Activated CD8-positive, alpha-beta T cell treated with anti-CD3 and anti-CD28 coated beads for 36 hours (primary cell): ENCODE measurements at regions not wholly inside any gene's neighbourhood (a gene's known extent, or its start where the extent isn't known, plus 50 kb on each side); places are given as distances from the start of the nearest gene placed in this dataset.
"Not testable (repeated sequence)": the region's sequence is repeated elsewhere in the genome, so short reads cannot be mapped to it uniquely, and the experiment has no call there.

ENCODE experiments used
- ATAC-seq: fragments of 200-7000 bp; cut with Tn5 transposase; one replicate; pipeline ENCODE4 v1.10.0; 2021; ENCODE audit warnings: mild to moderate bottlenecking, moderate library complexity
- CTCF ChIA-PET: fragments of 350-600 bp; sonication (Branson Sonifier 250); formaldehyde crosslinking; loops from one replicate; lab custom pipeline; 2021; ENCODE audit warnings: antibody characterized with exemption; lab: Charles Lee
- POLR2A ChIA-PET: fragments of 350-600 bp; sonication (Branson Sonifier 250); formaldehyde crosslinking; loops from one replicate; lab custom pipeline; 2021; ENCODE audit warnings: antibody characterized with exemption; lab: Charles Lee
- DNase-seq: peaks from one replicate; pipeline ENCODE4 v3.0.0-alpha.2; 2020
- H3K27ac Mint-ChIP-seq: one replicate; pipeline ENCODE4 v1.8.0; 2021; ENCODE audit warnings: mild to moderate bottlenecking, mixed read lengths
- H3K27me3 Mint-ChIP-seq: one replicate; pipeline ENCODE4 v1.8.0; 2021; ENCODE audit warnings: mixed read lengths
- H3K36me3 Mint-ChIP-seq: one replicate; pipeline ENCODE4 v1.8.0; 2021; ENCODE audit warnings: low read depth, mixed read lengths
- H3K4me1 Mint-ChIP-seq: one replicate; pipeline ENCODE4 v1.8.0; 2021; ENCODE audit warnings: low read depth, mixed read lengths
- H3K4me3 Mint-ChIP-seq: one replicate; pipeline ENCODE4 v1.8.0; 2021; ENCODE audit warnings: mild to moderate bottlenecking, moderate library complexity, mixed read lengths
- H3K9me3 Mint-ChIP-seq: one replicate; pipeline ENCODE4 v1.8.0; 2021; ENCODE audit warnings: mixed read lengths
- intact Hi-C: fragments of 100-400 bp; cut with micrococcal nuclease; formaldehyde crosslinking; loops from one replicate; pipeline ENCODE4 v1.10.0; 2022
- TF ChIP-seq, protein P1 (sequence below): fragments of 200-600 bp; IDR thresholded peaks from one replicate; pipeline ENCODE4 v1.8.0; 2022; ENCODE audit warnings: antibody characterized with exemption, mild to moderate bottlenecking

DNA sequence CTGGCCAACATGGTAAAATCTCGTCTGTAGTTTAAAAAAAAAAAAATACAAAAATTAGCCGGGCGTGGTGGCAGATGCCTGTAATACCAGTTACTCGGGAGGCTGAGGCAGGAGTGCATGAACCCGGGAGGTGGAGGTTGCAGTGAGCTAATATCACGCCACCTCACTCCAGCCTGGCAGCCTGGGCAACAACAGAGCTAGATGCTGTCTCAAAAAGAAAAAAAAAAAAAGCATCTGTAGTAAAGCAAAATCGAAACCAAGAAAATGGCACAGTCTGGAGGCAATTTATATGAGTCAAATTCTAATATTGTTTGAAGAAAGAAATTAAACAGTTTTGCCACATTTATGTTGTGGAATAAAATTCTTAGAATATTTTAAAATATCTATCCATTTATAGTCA is 365.0 kb upstream of the CHORDC1 start:
- ATAC-seq (no peak), DNase-seq (no peak)
- TF ChIP-seq, protein P1, sequence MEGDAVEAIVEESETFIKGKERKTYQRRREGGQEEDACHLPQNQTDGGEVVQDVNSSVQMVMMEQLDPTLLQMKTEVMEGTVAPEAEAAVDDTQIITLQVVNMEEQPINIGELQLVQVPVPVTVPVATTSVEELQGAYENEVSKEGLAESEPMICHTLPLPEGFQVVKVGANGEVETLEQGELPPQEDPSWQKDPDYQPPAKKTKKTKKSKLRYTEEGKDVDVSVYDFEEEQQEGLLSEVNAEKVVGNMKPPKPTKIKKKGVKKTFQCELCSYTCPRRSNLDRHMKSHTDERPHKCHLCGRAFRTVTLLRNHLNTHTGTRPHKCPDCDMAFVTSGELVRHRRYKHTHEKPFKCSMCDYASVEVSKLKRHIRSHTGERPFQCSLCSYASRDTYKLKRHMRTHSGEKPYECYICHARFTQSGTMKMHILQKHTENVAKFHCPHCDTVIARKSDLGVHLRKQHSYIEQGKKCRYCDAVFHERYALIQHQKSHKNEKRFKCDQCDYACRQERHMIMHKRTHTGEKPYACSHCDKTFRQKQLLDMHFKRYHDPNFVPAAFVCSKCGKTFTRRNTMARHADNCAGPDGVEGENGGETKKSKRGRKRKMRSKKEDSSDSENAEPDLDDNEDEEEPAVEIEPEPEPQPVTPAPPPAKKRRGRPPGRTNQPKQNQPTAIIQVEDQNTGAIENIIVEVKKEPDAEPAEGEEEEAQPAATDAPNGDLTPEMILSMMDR = no peak
- CTCF ChIA-PET = no interaction called here
- Mint-ChIP-seq H3K27ac (no peak overlapping the region), H3K4me1 (no peaks in the 10 kb centered on the region), H3K4me3 (no peak overlapping the region), H3K36me3 (no peaks in the 10 kb centered on the region), H3K9me3 (peaks cover 1% of the 10 kb centered on the region), H3K27me3 (no peaks in the 10 kb centered on the region)
- POLR2A ChIA-PET = no interaction called here
- intact Hi-C loops = no loop called here

DNA sequence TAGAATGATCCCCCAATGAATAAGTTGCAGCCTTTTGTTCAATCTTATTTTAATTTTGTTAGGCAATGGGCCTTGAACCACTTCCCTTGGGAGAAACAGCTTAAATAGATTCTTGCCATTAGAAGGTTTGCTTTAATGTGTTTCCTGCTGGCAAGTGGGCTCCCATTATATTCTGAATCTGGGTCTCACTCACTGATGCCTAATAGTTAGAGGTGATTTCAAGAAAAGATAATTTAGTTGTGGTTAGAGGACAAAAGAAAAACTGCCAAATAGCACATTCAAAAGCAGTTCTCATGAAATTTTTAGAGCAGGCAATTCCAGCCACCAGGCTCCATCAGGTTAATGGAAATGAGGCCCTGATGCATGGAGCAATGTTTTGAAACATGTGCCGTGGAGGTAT is 362.6 kb upstream of the CHORDC1 start:
- POLR2A ChIA-PET = no interaction called here
- H3K9me3 Mint-ChIP-seq = peaks cover 2% of the 10 kb centered on the region
- H3K27me3 Mint-ChIP-seq = no peaks in the 10 kb centered on the region
- TF ChIP-seq, protein P1 = no peak
- H3K27ac Mint-ChIP-seq = no peak overlapping the region
- H3K36me3 Mint-ChIP-seq = no peaks in the 10 kb centered on the region
- no peak for DNase-seq
- CTCF ChIA-PET = no interaction called here
- intact Hi-C loops = no loop called here
- H3K4me3 Mint-ChIP-seq = no peak overlapping the region
- ATAC-seq = no peak
- H3K4me1 Mint-ChIP-seq = no peaks in the 10 kb centered on the region

DNA sequence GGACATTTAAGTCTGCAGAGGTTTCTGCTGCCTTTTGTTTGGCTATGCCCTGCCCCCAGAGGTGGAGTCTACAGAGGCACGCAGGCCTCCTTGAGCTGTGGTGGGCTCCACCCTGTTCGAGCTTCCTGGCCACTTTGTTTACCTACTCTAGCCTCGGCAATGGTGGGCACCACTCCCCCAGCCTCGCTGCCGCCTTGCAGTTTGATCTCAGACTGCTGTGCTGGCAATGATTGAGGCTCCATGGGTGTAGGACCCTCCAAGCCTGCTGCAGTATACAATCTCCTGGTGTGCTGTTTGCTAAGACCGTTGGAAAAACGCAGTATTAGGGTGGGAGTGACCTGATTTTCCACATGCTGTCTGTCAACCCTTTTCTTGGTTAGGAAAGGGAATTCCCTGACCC is 360.1 kb upstream of the CHORDC1 start:
- not testable (repeated sequence) for H3K4me3 Mint-ChIP-seq, ATAC-seq, DNase-seq

DNA sequence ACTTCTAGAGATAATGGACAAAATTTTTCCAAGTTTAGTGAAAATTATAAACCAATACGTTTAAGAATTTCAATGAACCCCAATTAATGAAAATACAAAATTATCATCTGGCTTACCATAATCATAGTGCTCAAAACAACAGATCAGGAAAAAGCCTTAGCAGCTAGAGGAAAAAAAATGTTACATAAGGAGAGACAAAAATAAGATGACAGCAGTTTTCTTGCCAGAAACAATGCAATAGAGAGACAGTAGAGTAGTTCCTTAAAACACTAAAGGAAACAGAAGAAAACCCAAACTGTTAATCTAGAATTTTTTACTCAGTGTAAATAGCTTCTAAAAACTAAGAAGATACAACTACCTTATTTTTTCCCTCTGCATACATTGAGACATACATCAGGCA is 341.7 kb upstream of the CHORDC1 start:
- TF ChIP-seq, protein P1 = no peak
- no peak for ATAC-seq
- ChIA-PET CTCF (no interaction called here), POLR2A (no interaction called here)
- DNase-seq = no peak
- H3K4me1 Mint-ChIP-seq = no peaks in the 10 kb centered on the region
- peaks cover 2% of the 10 kb centered on the region for H3K9me3 Mint-ChIP-seq
- no peaks in the 10 kb centered on the region for H3K36me3 Mint-ChIP-seq
- no peak overlapping the region for H3K4me3 Mint-ChIP-seq
- intact Hi-C loops = no loop called here
- H3K27me3 Mint-ChIP-seq = no peaks in the 10 kb centered on the region
- no peak overlapping the region for H3K27ac Mint-ChIP-seq

More for the DNA sequence above, 360.1 kb upstream of the CHORDC1 start:
- H3K9me3 Mint-ChIP-seq, POLR2A ChIA-PET, H3K27me3 Mint-ChIP-seq, CTCF ChIA-PET, H3K36me3 Mint-ChIP-seq, H3K27ac Mint-ChIP-seq, H3K4me1 Mint-ChIP-seq, intact Hi-C loops: not testable (repeated sequence)

DNA sequence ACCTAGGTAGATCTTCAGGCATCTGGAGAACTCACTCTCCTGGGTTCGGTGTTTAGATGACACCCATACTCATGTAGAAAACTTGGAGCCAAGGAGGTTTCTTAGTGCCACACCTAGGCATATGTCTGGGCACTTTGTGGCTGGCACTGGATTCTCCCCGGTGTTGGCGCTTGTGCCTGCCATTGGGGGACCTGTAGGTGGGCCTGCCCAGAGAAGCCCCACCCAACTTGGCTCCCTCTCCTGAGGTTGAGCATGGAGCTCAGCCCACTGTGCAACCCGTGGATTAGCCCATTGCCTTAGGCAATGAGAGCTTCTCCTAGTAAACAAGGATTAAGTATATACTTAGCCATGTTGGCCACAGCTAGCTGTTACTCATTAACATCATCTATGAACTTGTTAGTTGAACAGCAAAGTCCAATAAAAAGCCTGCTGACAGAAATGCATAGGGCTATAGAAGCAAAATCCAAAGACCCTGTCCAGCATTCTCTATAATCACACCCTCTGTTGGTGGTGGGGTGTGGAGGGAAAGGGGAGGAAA is 335.5 kb upstream of the CHORDC1 start:
- Mint-ChIP-seq H3K4me3 (no peak overlapping the region), H3K9me3 (peaks cover 4% of the 10 kb centered on the region), H3K4me1 (no peaks in the 10 kb centered on the region), H3K36me3 (no peaks in the 10 kb centered on the region), H3K27ac (no peak overlapping the region), H3K27me3 (no peaks in the 10 kb centered on the region)
- DNase-seq = no peak
- POLR2A ChIA-PET = no interaction called here
- TF ChIP-seq, protein P1 = no peak
- intact Hi-C loops = no loop called here
- no peak for ATAC-seq
- CTCF ChIA-PET = no interaction called here

DNA sequence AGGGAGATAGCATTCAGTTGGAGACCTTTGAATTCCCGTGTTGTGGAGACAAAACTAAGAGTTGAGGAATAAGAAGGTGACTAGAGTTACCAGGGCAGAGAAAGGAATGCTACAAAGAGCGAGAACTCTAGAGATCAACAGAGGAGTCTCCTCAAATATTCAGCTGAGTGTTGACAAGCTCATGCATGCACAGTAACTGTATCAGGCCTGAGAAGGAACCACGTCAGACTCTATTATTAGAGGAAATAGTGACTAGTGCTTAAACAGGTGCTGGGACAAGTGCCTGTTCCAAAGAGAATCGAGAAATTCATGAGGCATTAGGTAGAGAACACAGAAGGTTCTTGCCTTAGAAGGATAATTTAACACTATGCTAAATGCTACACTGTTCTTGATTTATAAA is 333.8 kb upstream of the CHORDC1 start:
- no peaks in the 10 kb centered on the region for H3K36me3 Mint-ChIP-seq
- POLR2A ChIA-PET = no interaction called here
- intact Hi-C loops = no loop called here
- H3K4me1 Mint-ChIP-seq = no peaks in the 10 kb centered on the region
- DNase-seq (no peak), ATAC-seq (no peak)
- H3K27me3 Mint-ChIP-seq = no peaks in the 10 kb centered on the region
- CTCF ChIA-PET = no interaction called here
- no peak overlapping the region for H3K27ac Mint-ChIP-seq
- H3K4me3 Mint-ChIP-seq = no peak overlapping the region
- TF ChIP-seq, protein P1 = no peak
- peaks cover 4% of the 10 kb centered on the region for H3K9me3 Mint-ChIP-seq
